ENCODE measurements at regions not wholly inside any gene's neighbourhood (a gene's known extent, or its start where the extent isn't known, plus 50 kb on each side); places are given as distances from the start of the nearest gene placed in this dataset.

GRCh38 chr4:1491328-1492141 lies 85.3 kb upstream of the NKX1-1 start:
- H3K36me3 Mint-ChIP-seq (ENCODE audit: low read depth) = peaks cover under 1% of the 10 kb centered on the region
- H3K27me3 Mint-ChIP-seq = peaks cover 4% of the 10 kb centered on the region
- H3K4me3 Mint-ChIP-seq = no peak overlapping the region
- no peak overlapping the region for H3K27ac Mint-ChIP-seq
- intact Hi-C loops (cut with micrococcal nuclease) = no loop called here
- H3K4me1 Mint-ChIP-seq (ENCODE audit: low read depth) = no peaks in the 10 kb centered on the region
- no peak for DNase-seq
- no peak for ATAC-seq
- POLR2A ChIA-PET = no interaction called here
- peaks cover 5% of the 10 kb centered on the region for H3K9me3 Mint-ChIP-seq
- no peak for TF ChIP-seq CTCF (IDR thresholded peaks at IDR 0.05)
- CTCF ChIA-PET = interaction anchor here (0.9 kb wide), 1 partner anchor 114 kb away, joined by 4 read pairs; no protein-coding TSS in a partner anchor

- H3K27me3 Mint-ChIP-seq = peaks cover 7% of the 10 kb centered on the region
- peaks cover 12% of the 10 kb centered on the region for H3K9me3 Mint-ChIP-seq
- ATAC-seq (no peak), DNase-seq (no peak)
- no peaks in the 10 kb centered on the region for H3K4me1 Mint-ChIP-seq (ENCODE audit: low read depth)
- CTCF ChIA-PET = interaction anchor here (0.9 kb wide), 1 partner anchor 115 kb away, joined by 4 read pairs; no protein-coding TSS in a partner anchor
- intact Hi-C loops (cut with micrococcal nuclease) = no loop called here
- H3K27ac Mint-ChIP-seq = no peak overlapping the region
- no peak for TF ChIP-seq CTCF (IDR thresholded peaks at IDR 0.05)
- H3K36me3 Mint-ChIP-seq (ENCODE audit: low read depth) = peaks cover 5% of the 10 kb centered on the region
- no peak overlapping the region for H3K4me3 Mint-ChIP-seq
- POLR2A ChIA-PET = no interaction called here
These were observed 84.5 kb upstream of the NKX1-1 start for GRCh38 chr4:1490654-1491327.

GRCh38 chr4:1490011-1490653 lies 83.9 kb upstream of the NKX1-1 start:
- intact Hi-C loops (cut with micrococcal nuclease) = no loop called here

GRCh38 chr4:1489639-1489995 lies 83.4 kb upstream of the NKX1-1 start:
- intact Hi-C loops (cut with micrococcal nuclease) = no loop called here
- DNase-seq (no peak), ATAC-seq (no peak)
- Mint-ChIP-seq H3K4me3 (no peak overlapping the region), H3K27me3 (peaks cover 7% of the 10 kb centered on the region), H3K9me3 (peaks cover 19% of the 10 kb centered on the region), H3K27ac (no peak overlapping the region), H3K4me1 (ENCODE audit: low read depth) (no peaks in the 10 kb centered on the region), H3K36me3 (ENCODE audit: low read depth) (peaks cover 5% of the 10 kb centered on the region)
- ChIA-PET POLR2A (interaction anchor here (0.6 kb wide), 1 partner anchor 384 kb away, joined by 3 read pairs; no protein-coding TSS in a partner anchor), CTCF (no interaction called here)
- no peak for TF ChIP-seq CTCF (IDR thresholded peaks at IDR 0.05)

More at GRCh38 chr4:1490011-1490653, 83.9 kb upstream of the NKX1-1 start:
- Mint-ChIP-seq H3K36me3 (ENCODE audit: low read depth) (peaks cover 5% of the 10 kb centered on the region), H3K27me3 (peaks cover 7% of the 10 kb centered on the region), H3K4me1 (ENCODE audit: low read depth) (no peaks in the 10 kb centered on the region), H3K9me3 (peaks cover 17% of the 10 kb centered on the region), H3K27ac (no peak overlapping the region), H3K4me3 (no peak overlapping the region)
- ChIA-PET CTCF (interaction anchor here (0.9 kb wide), 1 partner anchor 115 kb away, joined by 4 read pairs; no protein-coding TSS in a partner anchor), POLR2A (no interaction called here)
- DNase-seq (no peak), ATAC-seq (no peak)
- no peak for TF ChIP-seq CTCF (IDR thresholded peaks at IDR 0.05)

Measured in activated CD8-positive, alpha-beta T cell treated with anti-CD3 and anti-CD28 coated beads for 36 hours (primary cell).